CD4-positive, alpha-beta T cell (primary cell): ENCODE measurements at regions not wholly inside any gene's neighbourhood (a gene's known extent, or its start where the extent isn't known, plus 50 kb on each side); places are given as distances from the start of the nearest gene placed in this dataset.

Experiments used
- ATAC-seq: fragments of 200-7000 bp; cut with Tn5 transposase; one replicate; pipeline ENCODE4 v1.10.0; 2022; ENCODE audit warnings: mild to moderate bottlenecking; ENCODE audit not compliant: poor library complexity
- CTCF ChIA-PET: fragments of 350-600 bp; sonication (Branson Sonifier 250); formaldehyde crosslinking; loops from one replicate; lab custom pipeline; 2021; ENCODE audit warnings: antibody characterized with exemption, inconsistent platforms; lab: Charles Lee
- POLR2A ChIA-PET: fragments of 350-600 bp; sonication (Branson Sonifier 250); formaldehyde crosslinking; loops from one replicate; lab custom pipeline; 2021; ENCODE audit warnings: antibody characterized with exemption, inconsistent platforms; lab: Charles Lee
- DNase-seq, 14 experiments: peaks; one replicate each; pipeline ENCODE4 v3.0.0-alpha.2; 2013 to 2020; ENCODE audit warnings: mixed read lengths in 2 of 14
- H3K27ac ChIP-seq, 2 donors: one replicate each; pipeline versions ENCODE4 v1.5.1 to v1.7.0; 2013; ENCODE audit warnings: low read length in 2 of 2, low read depth in 1 of 2, mild to moderate bottlenecking in 1 of 2
- H3K27me3 ChIP-seq, 2 experiments: 1 replicate in 1 of 2; 2 replicates in 1 of 2; pipeline versions ENCODE4 v1.6.1 to v1.7.0; 2013; ENCODE audit warnings: low read length in 2 of 2, control low read depth in 1 of 2, mild to moderate bottlenecking in 1 of 2, moderate library complexity in 1 of 2; ENCODE audit not compliant: insufficient read depth in 2 of 2, control insufficient read depth in 1 of 2
- H3K36me3 ChIP-seq: one replicate; pipeline ENCODE4 v1.6.1; 2013; ENCODE audit warnings: low read length, control low read depth; ENCODE audit not compliant: insufficient read depth
- H3K4me1 ChIP-seq: one replicate; pipeline ENCODE4 v1.6.1; 2013; ENCODE audit warnings: low read length, control low read depth; ENCODE audit not compliant: insufficient read depth
- H3K4me3 ChIP-seq: one replicate; pipeline ENCODE4 v1.5.1; 2013; ENCODE audit warnings: mild to moderate bottlenecking, low read length, moderate library complexity
- H3K9me3 ChIP-seq, 2 experiments: 1 replicate in 1 of 2; 2 replicates in 1 of 2; pipeline versions ENCODE4 v1.6.1 to v1.7.0; 2013; ENCODE audit warnings: low read length in 2 of 2, mild to moderate bottlenecking in 2 of 2, control low read depth in 1 of 2, moderate library complexity in 1 of 2; ENCODE audit not compliant: control insufficient read depth in 1 of 2, insufficient read depth in 1 of 2
- H3K27ac Mint-ChIP-seq: one replicate; pipeline ENCODE4 v1.8.0; 2020; ENCODE audit warnings: mixed read lengths
- H3K27me3 Mint-ChIP-seq: one replicate; pipeline ENCODE4 v1.8.0; 2021; ENCODE audit warnings: mixed read lengths
- H3K36me3 Mint-ChIP-seq: one replicate; pipeline ENCODE4 v1.8.0; 2021; ENCODE audit warnings: low read depth, mixed read lengths
- H3K4me1 Mint-ChIP-seq: one replicate; pipeline ENCODE4 v1.8.0; 2021; ENCODE audit warnings: low read depth, mixed read lengths
- H3K4me3 Mint-ChIP-seq: one replicate; pipeline ENCODE4 v1.8.0; 2020; ENCODE audit warnings: mild to moderate bottlenecking, mixed read lengths
- H3K9me3 Mint-ChIP-seq: one replicate; pipeline ENCODE4 v1.8.0; 2020; ENCODE audit warnings: mixed read lengths
- intact Hi-C, 2 experiments: fragments of 100-400 bp; cut with DNase I in 1 of 2; cut with micrococcal nuclease in 1 of 2; formaldehyde crosslinking; loops; one replicate each; pipeline versions ENCODE4 v1.15.1 to v1.9.0; 2023 to 2025; cut with DNase I, micrococcal nuclease
- TF ChIP-seq, protein P1 (sequence below): fragments of 200-600 bp; IDR thresholded peaks from one replicate; pipeline ENCODE4 v1.8.0; 2022; ENCODE audit warnings: antibody characterized with exemption, mild to moderate bottlenecking

DNA sequence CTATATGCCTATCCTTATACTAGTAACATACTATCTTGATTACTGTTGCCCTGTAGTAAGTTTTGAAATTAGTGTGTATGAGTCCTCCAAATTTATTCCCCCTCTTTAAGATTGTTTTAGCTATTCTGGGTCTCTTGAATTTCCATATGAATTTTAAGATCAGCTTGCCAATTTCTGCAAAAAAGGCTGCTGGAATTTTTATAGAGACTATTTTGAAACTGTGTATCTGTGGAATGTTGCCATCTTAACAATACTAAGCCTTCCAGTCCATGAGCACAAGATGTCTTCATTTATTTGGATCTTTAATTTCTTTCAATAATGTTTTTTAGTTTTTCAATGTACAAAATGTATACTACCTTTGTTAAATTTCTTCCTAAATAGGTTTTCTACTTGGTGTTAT, 79.8 kb upstream of the ETV6 start:
- Mint-ChIP-seq H3K4me3 (no peak overlapping the region), H3K27ac (no peak overlapping the region), H3K9me3 (no peaks in the 10 kb centered on the region), H3K27me3 (no peaks in the 10 kb centered on the region), H3K4me1 (no peaks in the 10 kb centered on the region), H3K36me3 (no peaks in the 10 kb centered on the region)
- CTCF ChIA-PET: no interaction called here
- POLR2A ChIA-PET: no interaction called here
- no peak overlapping the region for H3K4me3 ChIP-seq
- ATAC-seq (no peak), DNase-seq (no peak)
- no peak overlapping the region for H3K27ac ChIP-seq
- no peaks in the 10 kb centered on the region for H3K4me1 ChIP-seq
- TF ChIP-seq, protein P1, sequence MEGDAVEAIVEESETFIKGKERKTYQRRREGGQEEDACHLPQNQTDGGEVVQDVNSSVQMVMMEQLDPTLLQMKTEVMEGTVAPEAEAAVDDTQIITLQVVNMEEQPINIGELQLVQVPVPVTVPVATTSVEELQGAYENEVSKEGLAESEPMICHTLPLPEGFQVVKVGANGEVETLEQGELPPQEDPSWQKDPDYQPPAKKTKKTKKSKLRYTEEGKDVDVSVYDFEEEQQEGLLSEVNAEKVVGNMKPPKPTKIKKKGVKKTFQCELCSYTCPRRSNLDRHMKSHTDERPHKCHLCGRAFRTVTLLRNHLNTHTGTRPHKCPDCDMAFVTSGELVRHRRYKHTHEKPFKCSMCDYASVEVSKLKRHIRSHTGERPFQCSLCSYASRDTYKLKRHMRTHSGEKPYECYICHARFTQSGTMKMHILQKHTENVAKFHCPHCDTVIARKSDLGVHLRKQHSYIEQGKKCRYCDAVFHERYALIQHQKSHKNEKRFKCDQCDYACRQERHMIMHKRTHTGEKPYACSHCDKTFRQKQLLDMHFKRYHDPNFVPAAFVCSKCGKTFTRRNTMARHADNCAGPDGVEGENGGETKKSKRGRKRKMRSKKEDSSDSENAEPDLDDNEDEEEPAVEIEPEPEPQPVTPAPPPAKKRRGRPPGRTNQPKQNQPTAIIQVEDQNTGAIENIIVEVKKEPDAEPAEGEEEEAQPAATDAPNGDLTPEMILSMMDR: no peak
- H3K9me3 ChIP-seq: no peaks in the 10 kb centered on the region
- intact Hi-C loops: no loop called here
- no peaks in the 10 kb centered on the region for H3K36me3 ChIP-seq
- H3K27me3 ChIP-seq: no peaks in the 10 kb centered on the region

DNA sequence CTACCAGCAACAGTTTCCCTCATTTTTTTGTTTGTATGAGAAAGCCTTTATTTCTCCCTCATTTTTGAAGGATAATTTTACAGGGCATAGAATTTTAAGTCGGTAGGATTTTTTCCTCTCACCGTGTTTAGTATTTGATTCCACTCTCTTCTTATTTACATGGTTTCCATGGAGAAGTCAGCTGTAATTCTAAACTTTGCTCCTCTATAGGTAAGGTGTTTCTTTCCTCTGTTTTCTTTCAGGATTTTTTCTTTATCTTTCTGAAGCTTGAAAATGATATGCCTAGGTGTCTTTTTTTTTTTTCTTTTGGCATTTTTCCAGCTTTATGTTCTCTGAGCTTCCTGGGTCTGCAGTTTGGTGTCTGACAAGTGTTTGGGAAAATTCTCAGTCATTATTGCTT, 75.6 kb upstream of the ETV6 start:
- TF ChIP-seq, protein P1: no peak
- no peaks in the 10 kb centered on the region for H3K9me3 ChIP-seq
- ATAC-seq (no peak), DNase-seq (no peak)
- no peak overlapping the region for H3K27ac Mint-ChIP-seq
- no peaks in the 10 kb centered on the region for H3K27me3 Mint-ChIP-seq
- H3K4me1 ChIP-seq: no peaks in the 10 kb centered on the region
- H3K36me3 Mint-ChIP-seq: no peaks in the 10 kb centered on the region
- H3K36me3 ChIP-seq: no peaks in the 10 kb centered on the region
- no peaks in the 10 kb centered on the region for H3K27me3 ChIP-seq
- H3K4me3 Mint-ChIP-seq: no peak overlapping the region
- POLR2A ChIA-PET: no interaction called here
- H3K4me1 Mint-ChIP-seq: no peaks in the 10 kb centered on the region
- no peaks in the 10 kb centered on the region for H3K9me3 Mint-ChIP-seq
- CTCF ChIA-PET: no interaction called here
- intact Hi-C loops: no loop called here
- H3K4me3 ChIP-seq: no peak overlapping the region
- no peak overlapping the region for H3K27ac ChIP-seq

DNA sequence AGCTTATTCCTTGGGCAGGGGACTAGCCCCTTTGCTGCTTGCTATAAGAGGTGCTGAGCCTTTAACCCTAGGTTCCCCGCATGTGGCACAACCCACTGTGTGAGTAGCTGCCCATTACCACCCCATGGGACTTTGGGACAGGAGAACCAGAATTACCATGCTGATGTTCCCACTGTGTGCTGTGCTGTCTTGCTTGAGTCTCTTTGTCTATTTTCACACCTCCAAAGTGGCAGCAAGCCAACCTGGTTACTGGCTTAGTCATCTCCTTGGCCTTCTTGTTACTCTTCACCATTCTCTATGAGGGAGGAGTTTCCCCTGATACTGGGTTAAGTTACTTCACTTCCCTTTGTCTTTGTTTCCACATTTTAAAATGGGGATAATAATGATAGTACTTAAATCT, 73.4 kb upstream of the ETV6 start:
- Histone ChIP-seq H3K4me3 (no peak overlapping the region), H3K9me3 (no peaks in the 10 kb centered on the region), H3K27me3 (no peaks in the 10 kb centered on the region), H3K4me1 (no peaks in the 10 kb centered on the region), H3K27ac (no peak overlapping the region), H3K36me3 (no peaks in the 10 kb centered on the region)
- Mint-ChIP-seq H3K4me1 (no peaks in the 10 kb centered on the region), H3K27ac (no peak overlapping the region), H3K27me3 (no peaks in the 10 kb centered on the region), H3K36me3 (no peaks in the 10 kb centered on the region), H3K4me3 (no peak overlapping the region), H3K9me3 (no peaks in the 10 kb centered on the region)
- no peak for ATAC-seq
- DNase-seq: peak in 2 of 14 experiments; percentile 30 to 36
- ChIA-PET CTCF (no interaction called here), POLR2A (no interaction called here)
- intact Hi-C loops: no loop called here
- TF ChIP-seq, protein P1: no peak
